LNCaP clone FGC (cell line): ENCODE measurements at regions not wholly inside any gene's neighbourhood (a gene's known extent, or its start where the extent isn't known, plus 50 kb on each side); places are given as distances from the start of the nearest gene placed in this dataset.

Experiments used
- DNase-seq: peaks from one replicate; pipeline ENCODE4 v3.0.0-alpha.2; 2011; ENCODE audit warnings: low read depth
- H3K4me3 ChIP-seq: 2 replicates; pipeline ENCODE4 v1.5.1; 2011; ENCODE audit warnings: mild to moderate bottlenecking, low read depth, low read length, control low read depth
- TF ChIP-seq, protein P1 (sequence below): IDR thresholded peaks from 2 replicates; pipeline ENCODE4 v1.5.1; 2012; ENCODE audit warnings: mild to moderate bottlenecking; ENCODE audit not compliant: control insufficient read depth, insufficient read depth; ENCODE audit errors: extremely low read depth

- TF ChIP-seq, protein P1, sequence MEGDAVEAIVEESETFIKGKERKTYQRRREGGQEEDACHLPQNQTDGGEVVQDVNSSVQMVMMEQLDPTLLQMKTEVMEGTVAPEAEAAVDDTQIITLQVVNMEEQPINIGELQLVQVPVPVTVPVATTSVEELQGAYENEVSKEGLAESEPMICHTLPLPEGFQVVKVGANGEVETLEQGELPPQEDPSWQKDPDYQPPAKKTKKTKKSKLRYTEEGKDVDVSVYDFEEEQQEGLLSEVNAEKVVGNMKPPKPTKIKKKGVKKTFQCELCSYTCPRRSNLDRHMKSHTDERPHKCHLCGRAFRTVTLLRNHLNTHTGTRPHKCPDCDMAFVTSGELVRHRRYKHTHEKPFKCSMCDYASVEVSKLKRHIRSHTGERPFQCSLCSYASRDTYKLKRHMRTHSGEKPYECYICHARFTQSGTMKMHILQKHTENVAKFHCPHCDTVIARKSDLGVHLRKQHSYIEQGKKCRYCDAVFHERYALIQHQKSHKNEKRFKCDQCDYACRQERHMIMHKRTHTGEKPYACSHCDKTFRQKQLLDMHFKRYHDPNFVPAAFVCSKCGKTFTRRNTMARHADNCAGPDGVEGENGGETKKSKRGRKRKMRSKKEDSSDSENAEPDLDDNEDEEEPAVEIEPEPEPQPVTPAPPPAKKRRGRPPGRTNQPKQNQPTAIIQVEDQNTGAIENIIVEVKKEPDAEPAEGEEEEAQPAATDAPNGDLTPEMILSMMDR, result no peak
- H3K4me3 ChIP-seq, result no peak overlapping the region
- DNase-seq, result no peak
These were observed 349.5 kb upstream of the POU1F1 start for GRCh38 chr3:87625876-87626275.

DNA sequence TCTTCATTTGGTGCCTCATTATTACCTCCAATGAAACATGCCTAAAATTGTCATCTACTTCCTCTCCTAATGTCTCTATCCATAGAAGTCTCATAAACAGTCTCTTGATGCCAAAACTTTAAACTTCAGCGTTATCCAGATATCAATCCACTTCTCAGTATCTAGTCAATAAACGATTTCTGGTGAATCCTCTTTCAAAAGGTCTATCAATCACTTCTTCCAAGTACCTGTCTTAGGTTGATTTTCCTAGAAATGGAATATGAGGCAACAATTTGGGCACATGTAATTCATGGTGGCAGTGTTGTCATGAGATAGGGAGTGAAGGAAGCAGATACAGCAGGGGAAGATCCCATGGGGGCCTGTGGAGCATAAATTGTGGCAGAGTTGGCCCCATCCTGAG, 348.5 kb upstream of the POU1F1 start:
- no peak overlapping the region for H3K4me3 ChIP-seq
- no peak for DNase-seq
- TF ChIP-seq, protein P1, result no peak

DNA sequence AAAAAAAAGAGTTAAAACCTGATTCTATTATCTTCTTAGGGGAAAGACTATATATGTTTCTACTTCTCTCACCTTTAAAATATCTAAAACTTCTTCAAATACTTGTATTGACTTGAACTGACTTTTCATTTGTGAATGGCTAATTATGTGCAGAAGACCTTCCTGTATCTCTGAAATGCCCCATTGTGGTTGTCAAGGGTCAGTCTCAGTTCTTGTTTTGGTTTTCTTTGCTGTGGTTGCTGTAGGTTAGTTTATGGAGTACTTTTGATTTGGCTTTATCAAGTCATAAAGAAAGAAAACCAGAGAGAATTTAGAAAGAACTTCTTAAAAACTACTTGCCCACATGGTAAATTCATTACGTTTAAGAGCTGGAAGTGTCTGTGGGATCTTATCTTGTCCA, 345.3 kb upstream of the POU1F1 start:
- H3K4me3 ChIP-seq, result no peak overlapping the region
- DNase-seq, result no peak
- TF ChIP-seq, protein P1, result no peak

- no peak for DNase-seq
- TF ChIP-seq, protein P1, result no peak
- no peak overlapping the region for H3K4me3 ChIP-seq
These were observed 339.1 kb upstream of the POU1F1 start for GRCh38 chr3:87615506-87615905.

DNA sequence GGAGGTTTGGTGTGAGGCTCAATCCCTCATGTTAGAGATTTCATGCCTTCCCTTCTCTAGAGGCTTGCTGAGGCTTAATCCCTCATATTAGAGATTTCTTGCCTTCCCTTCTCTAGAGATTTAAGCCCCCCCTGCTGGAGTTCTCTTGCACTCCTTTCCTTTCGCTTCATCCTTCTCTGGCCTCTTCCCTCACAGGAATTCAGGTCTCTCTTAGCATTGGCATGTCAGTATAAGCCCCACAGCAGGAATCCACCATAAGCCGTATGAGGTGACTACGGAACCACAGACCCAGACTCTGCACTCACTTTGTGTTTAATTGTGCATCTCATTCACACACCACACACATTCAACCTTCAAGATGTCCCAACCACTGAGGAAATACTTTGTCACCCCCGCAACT, 338.6 kb upstream of the POU1F1 start:
- TF ChIP-seq, protein P1, result no peak
- no peak overlapping the region for H3K4me3 ChIP-seq

GRCh38 chr3:87607234-87607633, 330.9 kb upstream of the POU1F1 start:
- no peak overlapping the region for H3K4me3 ChIP-seq
- no peak for DNase-seq
- TF ChIP-seq, protein P1, result no peak

More for the DNA sequence above, 338.6 kb upstream of the POU1F1 start:
- no peak for DNase-seq

DNA sequence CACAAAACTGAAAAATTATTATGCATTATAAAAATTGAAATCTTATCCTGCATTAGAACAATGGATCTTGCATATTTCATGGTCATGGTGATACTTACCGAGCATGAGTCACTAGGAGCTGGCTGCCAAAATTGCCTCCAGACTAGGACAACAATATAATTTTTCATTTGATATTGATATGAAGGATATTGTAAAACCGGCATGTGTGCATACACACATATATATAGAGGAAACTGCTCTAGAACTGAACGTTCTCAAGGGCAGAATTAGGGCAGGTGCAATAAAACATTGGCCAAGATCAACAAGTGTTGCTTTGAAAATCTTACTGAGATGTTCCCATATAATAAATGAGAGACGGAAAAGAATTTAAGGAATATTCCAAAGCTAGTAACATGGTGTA, 319.4 kb upstream of the POU1F1 start:
- DNase-seq, result peak; percentile 85
- TF ChIP-seq, protein P1, result no peak
- no peak overlapping the region for H3K4me3 ChIP-seq
